Panc1 (cell line): ENCODE measurements at regions not wholly inside any gene's neighbourhood (a gene's known extent, or its start where the extent isn't known, plus 50 kb on each side); places are given as distances from the start of the nearest gene placed in this dataset.

Source experiments
- POLR2AphosphoS5 ChIP-seq: IDR thresholded peaks from 2 replicates; pipeline ENCODE4 v1.6.1; 2012; ENCODE audit warnings: mild to moderate bottlenecking, low read depth, low read length, moderate library complexity
- TCF7L2 ChIP-seq: IDR thresholded peaks from 2 replicates; pipeline ENCODE4 v1.6.1; 2011; ENCODE audit warnings: mild to moderate bottlenecking, low read depth, low read length, inconsistent platforms
- TF ChIP-seq, protein P1 (sequence below): fragments of 450-650 bp; IDR thresholded peaks from 2 replicates; pipeline ENCODE4 v1.5.1; 2017; ENCODE audit warnings: mild to moderate bottlenecking
- TF ChIP-seq, protein P2 (sequence below), 2 experiments: IDR thresholded peaks; 2 replicates each; pipeline ENCODE4 v1.6.1; 2011 to 2012; ENCODE audit warnings: low read depth in 2 of 2, control low read depth in 1 of 2, low read length in 1 of 2, mild to moderate bottlenecking in 1 of 2, moderate library complexity in 1 of 2; ENCODE audit not compliant: insufficient read depth in 1 of 2

DNA sequence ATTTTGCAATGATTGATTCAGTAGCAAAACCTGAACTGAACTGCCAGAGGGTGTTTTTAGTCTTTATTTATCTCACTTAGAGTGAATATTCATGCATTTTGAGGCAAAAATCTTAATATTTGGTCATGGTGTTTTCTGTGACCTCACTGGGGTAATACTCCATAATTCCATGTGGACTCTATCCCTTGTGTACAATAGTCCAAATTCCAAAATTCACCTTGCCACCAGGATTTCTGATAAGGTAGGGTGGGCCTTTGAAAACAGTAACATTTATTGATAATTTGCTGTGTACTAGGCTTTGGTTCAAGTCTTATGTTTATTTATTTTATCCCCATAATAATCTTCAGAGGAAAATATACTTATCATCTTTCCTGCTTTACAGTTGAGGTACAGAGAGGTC, 68.4 kb upstream of the PDE5A start:
- TF ChIP-seq, protein P1, sequence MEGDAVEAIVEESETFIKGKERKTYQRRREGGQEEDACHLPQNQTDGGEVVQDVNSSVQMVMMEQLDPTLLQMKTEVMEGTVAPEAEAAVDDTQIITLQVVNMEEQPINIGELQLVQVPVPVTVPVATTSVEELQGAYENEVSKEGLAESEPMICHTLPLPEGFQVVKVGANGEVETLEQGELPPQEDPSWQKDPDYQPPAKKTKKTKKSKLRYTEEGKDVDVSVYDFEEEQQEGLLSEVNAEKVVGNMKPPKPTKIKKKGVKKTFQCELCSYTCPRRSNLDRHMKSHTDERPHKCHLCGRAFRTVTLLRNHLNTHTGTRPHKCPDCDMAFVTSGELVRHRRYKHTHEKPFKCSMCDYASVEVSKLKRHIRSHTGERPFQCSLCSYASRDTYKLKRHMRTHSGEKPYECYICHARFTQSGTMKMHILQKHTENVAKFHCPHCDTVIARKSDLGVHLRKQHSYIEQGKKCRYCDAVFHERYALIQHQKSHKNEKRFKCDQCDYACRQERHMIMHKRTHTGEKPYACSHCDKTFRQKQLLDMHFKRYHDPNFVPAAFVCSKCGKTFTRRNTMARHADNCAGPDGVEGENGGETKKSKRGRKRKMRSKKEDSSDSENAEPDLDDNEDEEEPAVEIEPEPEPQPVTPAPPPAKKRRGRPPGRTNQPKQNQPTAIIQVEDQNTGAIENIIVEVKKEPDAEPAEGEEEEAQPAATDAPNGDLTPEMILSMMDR = no peak
- TF ChIP-seq TCF7L2 = no peak
- TF ChIP-seq, protein P2, sequence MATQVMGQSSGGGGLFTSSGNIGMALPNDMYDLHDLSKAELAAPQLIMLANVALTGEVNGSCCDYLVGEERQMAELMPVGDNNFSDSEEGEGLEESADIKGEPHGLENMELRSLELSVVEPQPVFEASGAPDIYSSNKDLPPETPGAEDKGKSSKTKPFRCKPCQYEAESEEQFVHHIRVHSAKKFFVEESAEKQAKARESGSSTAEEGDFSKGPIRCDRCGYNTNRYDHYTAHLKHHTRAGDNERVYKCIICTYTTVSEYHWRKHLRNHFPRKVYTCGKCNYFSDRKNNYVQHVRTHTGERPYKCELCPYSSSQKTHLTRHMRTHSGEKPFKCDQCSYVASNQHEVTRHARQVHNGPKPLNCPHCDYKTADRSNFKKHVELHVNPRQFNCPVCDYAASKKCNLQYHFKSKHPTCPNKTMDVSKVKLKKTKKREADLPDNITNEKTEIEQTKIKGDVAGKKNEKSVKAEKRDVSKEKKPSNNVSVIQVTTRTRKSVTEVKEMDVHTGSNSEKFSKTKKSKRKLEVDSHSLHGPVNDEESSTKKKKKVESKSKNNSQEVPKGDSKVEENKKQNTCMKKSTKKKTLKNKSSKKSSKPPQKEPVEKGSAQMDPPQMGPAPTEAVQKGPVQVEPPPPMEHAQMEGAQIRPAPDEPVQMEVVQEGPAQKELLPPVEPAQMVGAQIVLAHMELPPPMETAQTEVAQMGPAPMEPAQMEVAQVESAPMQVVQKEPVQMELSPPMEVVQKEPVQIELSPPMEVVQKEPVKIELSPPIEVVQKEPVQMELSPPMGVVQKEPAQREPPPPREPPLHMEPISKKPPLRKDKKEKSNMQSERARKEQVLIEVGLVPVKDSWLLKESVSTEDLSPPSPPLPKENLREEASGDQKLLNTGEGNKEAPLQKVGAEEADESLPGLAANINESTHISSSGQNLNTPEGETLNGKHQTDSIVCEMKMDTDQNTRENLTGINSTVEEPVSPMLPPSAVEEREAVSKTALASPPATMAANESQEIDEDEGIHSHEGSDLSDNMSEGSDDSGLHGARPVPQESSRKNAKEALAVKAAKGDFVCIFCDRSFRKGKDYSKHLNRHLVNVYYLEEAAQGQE (IDR thresholded peaks at IDR 0.05; ENCODE audit: insufficient read depth in 1 of 2, low read depth in 2 of 2, low read length in 1 of 2) = no peak
- no peak for TF ChIP-seq POLR2AphosphoS5
